CD4-positive, alpha-beta T cell treated with Interleukin-15 for 4 hours (primary cell): ENCODE measurements at regions not wholly inside any gene's neighbourhood (a gene's known extent, or its start where the extent isn't known, plus 50 kb on each side); places are given as distances from the start of the nearest gene placed in this dataset.
"Not testable (repeated sequence)": the region's sequence is repeated elsewhere in the genome, so short reads cannot be mapped to it uniquely, and the experiment has no call there.

Experiments
- DNase-seq: peaks from one replicate; pipeline ENCODE4 v3.0.0-alpha.2; 2020; ENCODE audit warnings: low spot score

DNA sequence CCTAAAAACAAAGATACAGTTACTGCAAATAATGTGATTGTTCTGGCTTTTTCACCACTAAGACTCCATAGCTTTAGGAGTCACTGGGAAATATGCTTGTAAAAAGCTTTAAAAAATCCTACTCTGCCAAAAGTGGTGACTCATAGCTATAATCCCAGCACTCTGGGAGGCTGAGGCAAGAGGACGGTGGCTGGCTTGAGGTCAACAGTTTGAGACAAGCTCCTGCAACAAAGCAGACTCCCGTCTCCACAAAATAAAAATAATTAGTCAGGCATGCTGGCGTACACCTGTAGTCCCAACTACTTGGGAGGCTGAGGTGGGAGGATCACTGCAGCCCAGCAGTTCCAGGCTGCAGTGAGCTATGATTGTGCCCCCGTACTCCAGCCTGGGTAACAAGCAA lies 406.4 kb downstream of the HTR1A start:
- DNase-seq, result no peak

DNA sequence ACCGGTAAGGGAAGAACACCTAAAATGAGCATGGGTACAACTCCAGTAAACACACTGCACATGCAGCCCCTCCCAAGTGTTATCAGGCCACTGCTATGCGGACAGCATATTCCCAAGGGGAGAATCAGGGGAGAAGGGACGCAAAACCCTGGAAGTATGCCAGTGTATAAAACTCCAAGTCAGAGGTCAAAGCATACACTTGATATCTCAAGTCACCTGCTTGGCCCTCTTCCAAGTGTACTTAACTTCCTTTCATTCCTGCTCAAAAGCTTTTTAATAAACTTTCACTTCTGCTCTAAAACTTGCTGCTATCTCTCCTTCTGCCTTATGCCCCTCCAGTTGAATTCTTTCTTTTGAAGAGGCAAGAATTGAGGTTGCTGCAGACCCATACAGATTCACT lies 408.1 kb downstream of the HTR1A start:
- no peak for DNase-seq

DNA sequence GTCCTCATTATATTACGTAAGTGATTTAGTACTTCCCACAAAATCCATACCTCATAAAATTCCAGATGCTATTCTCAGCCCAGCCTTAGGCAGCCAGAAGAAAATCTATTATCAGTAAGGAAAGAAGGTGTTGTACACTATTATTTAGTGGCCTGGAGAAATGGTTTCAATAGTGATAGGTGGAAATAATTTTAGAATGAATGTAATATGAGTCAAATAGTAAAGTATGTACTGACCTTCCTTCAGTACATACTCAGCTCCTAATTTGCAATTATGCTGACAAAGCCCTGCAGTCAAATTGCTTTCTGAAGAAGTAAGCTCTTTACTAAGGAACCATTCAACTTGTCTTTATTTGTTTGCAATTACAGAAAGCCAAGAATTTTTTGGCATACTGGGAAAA lies 409.2 kb downstream of the HTR1A start:
- no peak for DNase-seq

DNA sequence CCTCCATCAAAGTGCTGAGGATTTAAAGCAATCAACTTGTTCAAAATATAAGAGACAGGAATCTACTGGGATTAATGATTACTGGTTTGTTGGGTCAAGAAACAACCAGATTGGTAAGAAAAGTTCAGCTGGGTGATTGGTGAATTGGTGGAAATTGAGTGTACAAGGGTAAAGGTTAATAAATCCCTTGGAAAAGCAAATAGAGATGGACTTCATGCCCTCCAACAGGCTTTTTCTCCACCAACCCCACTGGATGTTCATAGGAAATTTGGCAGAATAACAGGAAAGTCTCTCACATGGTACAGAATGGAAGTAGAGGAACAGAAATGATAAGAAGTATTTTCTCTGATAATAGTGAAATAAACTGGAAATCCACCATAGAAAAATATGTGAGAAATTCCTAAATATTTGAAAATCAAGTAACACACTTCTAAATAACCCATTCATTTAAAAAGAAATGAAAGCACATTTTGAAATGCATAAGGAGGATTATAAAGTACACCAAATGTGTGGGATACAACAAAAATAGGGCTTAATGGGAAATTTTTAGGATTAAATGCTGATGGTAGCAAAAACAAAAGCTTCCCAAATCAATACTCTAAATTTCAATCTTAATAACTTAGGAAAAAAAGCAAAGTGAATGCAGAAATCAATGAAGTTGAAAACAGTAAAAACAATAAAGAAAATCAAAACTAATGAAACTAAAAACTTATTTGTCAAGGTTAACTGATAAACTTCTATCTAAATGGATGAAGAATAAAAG lies 426.2 kb downstream of the HTR1A start:
- no peak for DNase-seq

DNA sequence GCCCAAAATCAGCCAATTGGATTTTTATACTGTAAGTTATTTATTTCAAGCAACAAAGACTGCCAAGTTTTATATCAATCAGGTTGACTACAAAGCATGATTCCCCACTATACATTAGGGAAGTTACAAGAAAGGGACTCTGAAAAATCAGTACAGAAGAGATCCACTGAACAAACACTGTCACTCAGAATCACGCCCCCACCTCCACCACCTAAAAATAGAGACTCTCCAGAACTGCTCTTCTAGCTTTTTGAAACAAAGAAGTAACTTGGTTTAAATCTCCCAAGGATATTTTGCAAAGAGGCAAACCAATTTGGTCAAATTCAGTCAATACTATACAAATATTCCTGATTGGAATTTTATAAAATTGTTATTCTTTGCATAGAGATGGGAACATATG lies 438.0 kb downstream of the HTR1A start:
- DNase-seq, result no peak

DNA sequence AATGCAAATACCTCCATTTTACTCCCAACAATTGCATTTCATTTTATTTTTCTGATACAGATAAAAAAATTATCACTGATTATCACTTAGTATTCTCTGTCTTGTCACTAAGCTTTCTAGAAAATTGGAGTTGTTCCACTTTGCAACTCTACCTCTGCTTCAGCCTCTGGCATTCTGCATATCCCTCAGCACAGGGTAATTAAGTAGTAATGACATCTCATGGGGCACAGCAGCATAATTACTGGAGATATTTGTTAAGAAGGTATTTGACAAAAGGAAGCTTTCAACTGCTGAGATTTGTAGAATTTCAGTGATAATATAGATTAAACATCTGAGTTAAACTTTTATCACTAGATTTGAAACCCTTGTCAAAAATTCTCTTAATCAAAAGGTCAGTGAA lies 446.2 kb downstream of the HTR1A start:
- no peak for DNase-seq

DNA sequence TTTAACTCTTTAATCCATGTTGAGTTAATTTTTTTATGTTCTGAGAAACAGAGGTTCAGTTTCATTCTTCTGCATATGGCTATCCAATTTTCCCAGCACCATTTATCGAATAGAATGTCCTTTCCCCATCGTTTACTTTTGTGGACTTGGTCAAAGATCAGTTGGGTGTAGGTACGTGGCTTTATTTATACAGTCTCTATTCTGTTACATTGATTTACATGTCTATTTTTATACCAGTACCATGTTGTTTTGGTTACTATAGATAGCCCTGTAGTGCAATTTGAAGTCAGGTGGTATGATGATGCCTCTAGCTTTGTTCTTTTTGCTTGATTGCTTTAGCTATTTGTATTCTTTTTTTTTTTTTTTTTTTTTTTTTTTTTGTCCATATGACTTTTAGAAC lies 462.0 kb downstream of the HTR1A start:
- no peak for DNase-seq

DNA sequence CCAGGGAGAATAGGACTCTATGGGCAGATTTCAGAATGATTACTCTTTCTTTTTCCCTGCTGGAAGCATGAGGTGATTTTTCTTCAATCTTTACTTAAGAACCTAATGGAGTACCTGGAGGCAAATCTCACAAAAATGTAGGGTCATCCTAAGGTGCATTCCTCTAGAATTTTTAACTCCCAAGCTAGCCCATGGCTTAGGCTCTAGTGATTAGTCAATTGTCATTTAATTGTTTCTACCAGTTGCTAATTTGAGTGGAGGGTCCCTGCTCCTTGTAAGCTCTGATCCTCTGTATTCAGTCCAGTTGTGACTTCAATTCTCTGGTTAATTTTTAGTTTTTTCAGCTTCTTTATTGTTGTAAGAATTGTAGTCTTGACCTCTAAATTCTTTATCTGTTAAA lies 467.0 kb downstream of the HTR1A start:
- no peak for DNase-seq

DNA sequence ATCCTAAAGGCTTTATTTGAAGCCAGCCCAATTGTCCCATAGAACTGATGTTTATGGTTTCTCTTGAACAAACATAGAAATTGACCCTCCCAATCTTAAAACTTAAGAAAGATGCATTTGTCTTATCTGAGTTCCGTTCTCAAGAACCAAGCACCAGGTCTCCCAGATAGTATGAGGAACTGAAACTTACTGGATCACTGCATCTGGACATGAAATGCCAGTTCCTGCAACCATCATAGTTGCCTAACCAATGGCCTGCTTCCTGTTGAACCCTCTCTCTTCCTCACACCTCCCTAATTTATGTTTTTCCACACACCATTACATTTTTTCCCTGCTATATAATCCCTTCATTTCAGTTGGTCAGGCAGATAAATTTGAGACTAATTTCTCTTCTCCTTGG lies 478.9 kb downstream of the HTR1A start:
- DNase-seq, result no peak

DNA sequence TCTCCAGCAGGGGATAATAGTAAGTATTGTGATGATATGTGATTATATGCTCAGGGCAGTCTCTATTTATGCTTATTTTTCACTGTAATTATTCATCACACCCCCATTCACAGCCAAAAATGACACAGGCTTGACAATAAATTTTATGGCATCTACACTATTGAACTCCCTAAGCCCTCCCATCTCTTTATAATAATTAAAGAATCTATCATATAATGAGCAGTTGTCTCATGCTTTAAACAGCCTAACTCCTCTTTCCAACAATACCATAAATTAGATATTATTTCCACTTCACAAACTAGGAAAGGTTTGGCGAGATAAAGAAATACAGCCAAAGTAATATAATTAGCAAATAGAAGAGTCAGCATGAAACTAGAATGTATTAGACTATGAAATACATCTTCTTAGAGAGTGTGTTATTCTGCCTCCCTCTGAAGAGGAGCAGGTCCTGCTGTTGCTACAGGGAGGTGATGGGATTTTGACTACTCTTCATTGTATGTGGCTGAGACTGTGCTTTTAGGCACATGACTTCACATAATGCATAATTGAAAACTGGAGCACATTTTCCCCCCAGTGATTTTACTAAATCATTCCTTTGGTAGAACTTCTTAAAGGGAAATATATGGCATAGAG lies 488.8 kb downstream of the HTR1A start:
- DNase-seq, result no peak

DNA sequence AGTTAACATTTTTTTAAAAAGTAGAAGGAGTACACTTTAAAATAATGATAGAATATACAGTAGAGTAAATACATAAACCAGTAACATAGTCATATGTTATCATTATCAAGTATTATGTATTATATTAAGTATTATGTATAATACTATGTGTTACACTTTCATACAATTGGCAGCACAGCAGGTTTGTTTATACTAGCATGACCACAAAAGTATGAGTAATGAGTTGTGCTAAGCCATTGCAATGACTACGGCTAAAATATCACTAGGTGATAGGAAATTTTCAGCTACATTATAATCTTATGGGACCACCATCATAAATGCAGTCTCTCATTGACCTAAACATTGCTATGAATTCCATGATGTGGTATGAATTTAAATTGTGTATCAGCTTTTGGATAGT lies 506.0 kb downstream of the HTR1A start:
- DNase-seq, result no peak

DNA sequence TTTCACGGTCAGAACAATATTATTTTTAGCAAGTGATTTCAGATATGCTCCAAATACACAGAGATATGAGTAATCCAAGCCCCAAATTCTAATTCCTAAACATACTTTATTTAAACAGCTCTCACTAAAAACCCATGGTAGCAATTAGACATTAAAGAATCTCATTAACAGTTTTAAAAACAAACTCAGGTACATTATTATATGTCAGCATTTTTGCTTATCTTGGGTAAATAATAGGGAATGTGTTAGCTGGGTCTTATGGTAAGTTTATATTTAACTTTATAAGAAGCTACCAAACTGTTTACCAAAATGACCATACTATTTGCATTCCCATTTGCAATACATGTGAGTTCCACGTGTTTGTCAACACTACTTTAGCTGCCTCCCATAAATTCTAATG lies 511.1 kb downstream of the HTR1A start:
- DNase-seq, result no peak

DNA sequence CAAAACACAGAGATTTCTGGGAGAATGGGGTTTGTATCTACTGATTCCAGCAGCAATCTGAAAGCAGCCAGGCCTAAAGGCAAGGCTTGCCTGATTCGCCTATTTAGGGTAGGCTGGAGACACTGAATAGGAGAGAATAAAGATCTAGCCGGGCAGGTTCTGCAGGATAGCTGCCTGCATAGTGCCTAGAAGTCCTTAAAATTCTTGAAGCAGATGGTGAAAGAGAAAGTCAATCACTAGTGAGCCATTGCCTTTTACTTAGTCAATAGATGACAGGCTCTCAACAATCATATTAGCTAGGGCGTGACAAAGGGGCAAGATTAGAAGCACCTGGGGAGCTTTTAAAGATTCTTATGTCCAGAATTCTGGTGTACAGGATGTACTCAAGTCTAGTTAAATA lies 522.7 kb downstream of the HTR1A start:
- no peak for DNase-seq

DNA sequence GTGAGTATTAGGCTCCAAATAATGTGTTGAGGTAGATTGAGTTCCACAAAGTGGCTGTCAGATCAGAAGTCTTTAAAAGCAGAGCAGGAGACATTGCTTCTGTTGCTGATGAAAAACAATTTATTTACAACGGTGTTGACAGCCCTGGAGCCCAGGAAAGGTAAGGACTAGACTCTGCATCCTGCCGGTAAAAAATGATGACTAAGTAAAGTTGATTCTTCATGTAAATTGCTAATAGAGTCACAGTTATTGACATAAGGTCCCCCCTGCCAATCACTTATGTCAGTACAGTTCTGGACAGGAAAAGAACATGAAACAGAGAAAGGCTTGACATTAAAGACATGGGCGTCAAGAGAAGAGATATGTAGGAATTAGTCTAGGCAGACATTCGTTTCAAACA lies 552.5 kb downstream of the HTR1A start:
- no peak for DNase-seq

DNA sequence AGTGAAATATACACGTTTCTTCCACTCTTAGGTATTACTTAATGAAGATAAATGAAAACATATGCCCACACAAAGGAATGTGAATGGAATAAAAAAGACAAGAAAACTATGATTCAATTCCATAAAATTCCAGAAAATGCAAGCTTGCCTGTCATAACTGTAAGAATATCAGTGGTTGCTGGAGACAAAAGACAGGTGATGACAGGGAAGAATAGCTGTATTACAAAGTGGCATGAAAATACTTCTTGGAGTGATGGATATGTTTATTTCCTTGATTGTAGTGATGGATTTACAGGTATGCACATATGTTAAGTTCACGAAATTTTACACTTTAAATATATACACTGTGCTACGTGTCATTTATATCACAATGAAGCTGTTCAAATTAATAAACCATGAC lies 553.3 kb downstream of the HTR1A start:
- DNase-seq, result no peak

DNA sequence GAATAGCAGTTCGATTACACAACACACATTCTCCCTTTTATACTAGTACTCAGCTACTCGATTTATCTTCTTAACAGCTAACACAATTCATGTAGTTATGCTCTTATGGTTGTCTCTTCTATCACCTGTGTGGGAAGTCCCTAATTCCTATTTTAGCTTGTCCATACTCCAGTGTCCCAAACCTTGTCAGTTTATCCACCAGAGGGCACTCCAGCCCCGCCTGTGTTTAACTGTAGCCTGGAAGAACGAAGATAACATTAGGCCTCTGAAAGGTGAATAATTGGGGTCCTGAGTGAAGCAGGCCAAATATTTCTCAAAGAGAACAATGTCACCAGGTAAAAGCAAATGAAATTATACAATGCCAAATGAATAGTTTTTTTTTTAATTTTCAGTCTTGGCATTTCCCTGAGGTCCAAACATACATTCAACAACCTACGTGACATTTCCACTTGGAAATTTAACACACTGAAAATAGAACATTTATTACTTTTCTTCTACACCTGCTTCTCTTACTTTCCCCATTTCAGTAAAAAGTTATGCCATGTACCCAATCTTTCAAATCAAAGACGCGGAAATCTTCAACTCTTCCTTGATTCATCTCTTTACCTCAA lies 560.7 kb downstream of the HTR1A start:
- no peak for DNase-seq

DNA sequence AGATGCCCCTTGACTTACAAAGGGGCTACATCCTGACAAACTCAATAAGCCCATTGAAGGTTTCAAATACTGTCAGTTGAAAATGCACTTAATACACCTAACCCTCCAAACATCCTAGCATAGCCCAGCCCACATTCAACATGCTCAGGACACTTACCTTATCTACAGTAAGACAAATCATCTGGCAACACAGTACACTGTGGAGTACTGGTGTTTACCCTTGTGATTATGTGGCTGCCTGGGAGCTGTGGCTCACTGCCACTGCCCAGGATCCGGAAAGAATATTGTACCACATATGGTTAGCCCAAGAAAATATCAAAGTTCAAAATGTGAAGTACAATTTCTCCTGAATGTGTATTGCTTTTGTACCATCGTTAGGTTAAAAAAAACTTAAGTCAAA lies 562.2 kb downstream of the HTR1A start:
- DNase-seq, result no peak

DNA sequence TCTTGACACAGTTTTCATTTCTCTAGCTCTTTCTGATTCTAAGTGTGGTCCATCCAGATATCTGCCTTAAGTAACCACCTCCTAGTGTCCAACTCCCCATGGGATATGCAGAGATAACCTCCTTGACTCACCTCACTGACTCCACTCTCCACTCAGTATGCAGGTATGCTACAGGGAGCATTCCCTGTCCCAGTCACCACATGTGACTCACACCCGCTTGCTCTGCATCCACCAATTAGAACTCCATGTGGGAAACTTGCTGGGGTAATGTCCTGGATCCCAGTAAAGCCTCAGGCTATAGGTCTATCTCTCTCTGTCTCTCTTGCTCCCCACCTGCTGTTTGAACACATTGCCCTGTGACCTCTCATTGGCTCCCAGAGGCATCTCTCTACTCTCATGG lies 563.9 kb downstream of the HTR1A start:
- DNase-seq, result no peak

DNA sequence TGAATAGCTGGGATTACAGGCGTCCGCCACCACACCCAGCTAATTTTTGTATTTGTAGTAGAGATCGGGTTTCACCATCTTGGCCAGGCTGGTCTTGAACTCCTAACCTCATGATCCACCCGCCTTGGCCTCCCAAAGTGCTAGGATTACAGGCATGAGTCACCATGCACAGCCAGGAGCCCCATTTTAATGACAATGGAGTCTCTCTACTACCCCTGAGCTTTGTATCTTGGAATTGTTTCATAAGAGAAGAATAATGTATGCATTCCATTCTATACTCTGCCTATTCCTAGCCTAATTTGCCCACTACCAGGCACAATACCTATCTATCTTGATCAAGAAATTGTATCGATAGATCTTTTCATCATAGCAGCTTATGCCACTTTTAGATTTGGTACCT lies 574.1 kb downstream of the HTR1A start:
- not testable (repeated sequence) for DNase-seq

DNA sequence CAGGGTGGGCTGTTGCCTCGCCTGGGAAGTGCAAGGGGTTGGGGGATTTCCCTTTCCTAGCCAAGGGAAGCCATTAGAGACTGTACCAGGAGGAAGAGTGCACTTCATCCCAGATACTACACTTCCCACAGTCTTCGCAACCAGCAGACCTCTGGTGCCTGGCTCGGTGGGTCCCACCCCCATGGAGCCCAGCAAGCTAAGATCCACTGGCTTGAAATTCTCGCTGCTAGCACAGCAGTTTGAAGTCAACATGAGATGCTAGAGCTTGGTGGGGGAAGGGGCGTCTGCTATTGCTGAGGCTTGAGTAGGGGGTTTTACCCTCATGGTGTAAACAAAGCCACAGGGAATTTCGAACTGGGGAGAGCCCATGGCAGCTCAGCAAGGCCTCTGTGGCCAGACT lies 586.4 kb downstream of the HTR1A start:
- DNase-seq, result no peak

DNA sequence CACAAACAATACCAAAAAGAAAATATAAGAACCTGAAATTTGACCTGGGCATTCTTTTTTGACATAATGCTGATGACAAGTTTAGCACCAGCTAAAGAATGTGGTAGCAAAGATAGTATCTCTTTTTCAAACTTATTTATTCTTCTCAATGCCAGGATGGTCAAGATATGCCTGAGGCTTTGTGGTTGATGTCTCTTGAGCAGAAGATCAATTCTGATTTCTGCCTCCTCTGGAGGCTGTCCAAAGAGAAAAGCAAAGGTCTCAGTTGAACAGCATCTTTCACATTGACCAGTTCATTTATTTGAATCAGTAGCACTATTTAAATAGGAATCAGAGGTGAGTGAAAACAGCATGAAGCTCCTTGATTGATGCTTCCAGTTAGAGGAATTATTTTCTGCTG lies 588.2 kb downstream of the HTR1A start:
- no peak for DNase-seq

DNA sequence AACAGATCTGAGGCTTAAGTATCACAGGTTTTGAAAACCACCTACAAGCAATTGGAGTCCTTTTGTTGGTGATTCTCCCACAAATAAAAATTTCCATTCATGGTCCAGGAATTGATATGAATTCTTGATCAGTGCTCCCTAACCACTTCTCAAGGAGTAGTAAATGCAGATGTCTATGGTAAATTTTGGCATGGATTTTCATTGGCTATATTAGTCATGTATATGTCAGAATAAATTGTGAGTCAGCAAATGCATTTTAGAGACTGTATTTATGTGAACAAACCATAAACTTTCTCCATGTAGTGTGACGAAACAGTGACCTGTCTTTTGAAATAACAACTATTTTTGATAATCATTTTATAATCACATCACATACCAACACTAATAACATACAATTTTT lies 611.1 kb downstream of the HTR1A start:
- no peak for DNase-seq

DNA sequence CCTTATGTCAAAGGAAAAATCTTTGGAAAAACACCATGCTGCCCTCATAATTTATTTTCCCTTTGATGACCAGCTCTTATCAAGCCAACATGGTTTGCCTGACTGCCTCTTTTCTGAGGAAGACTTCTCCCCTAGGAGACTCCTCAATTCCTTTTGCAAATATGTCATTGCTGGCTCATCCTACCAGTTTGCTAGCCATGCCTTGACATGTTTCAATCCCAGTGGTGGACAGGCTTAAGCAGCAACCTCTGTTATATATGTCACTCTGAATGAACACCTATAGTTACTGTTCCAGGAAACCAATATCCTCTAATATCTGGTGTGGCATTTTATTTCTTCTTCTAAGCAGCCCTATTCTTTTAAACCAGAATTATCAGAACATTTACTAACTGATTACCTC lies 615.8 kb downstream of the HTR1A start:
- DNase-seq, result no peak

DNA sequence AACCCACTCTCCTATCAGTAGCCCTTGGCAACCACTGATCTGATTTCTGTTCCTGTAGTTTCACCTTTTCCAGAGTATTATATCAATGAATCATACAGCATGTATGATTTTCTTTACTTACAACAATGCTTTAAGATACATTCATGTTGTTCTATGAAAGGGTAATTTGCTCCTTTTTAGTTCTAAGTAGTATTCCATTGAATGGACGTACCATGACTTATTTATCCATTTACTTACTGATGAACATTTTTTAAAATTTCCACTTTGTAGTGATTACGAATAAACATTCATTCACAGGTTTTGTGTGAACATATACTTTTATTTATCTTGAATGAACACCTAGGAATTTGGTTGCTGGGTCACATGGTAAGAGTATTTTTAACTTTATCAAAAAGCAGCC lies 620.8 kb downstream of the HTR1A start:
- DNase-seq, result no peak
